Endothelial cell (in vitro differentiated cells): ENCODE measurements at regions not wholly inside any gene's neighbourhood (a gene's known extent, or its start where the extent isn't known, plus 50 kb on each side); places are given as distances from the start of the nearest gene placed in this dataset.

Experiments
- DNase-seq: peaks from one replicate; pipeline ENCODE4 v3.0.0; 2021; ENCODE audit warnings: low spot score
- H3K27ac Mint-ChIP-seq: one replicate; pipeline ENCODE4 v1.8.0; 2021; ENCODE audit warnings: mixed read lengths, inconsistent platforms; ENCODE audit not compliant: unreplicated experiment
- H3K27me3 Mint-ChIP-seq: one replicate; pipeline ENCODE4 v1.8.0; 2021; ENCODE audit warnings: mild to moderate bottlenecking, moderate library complexity, mixed read lengths, inconsistent platforms; ENCODE audit not compliant: unreplicated experiment
- H3K36me3 Mint-ChIP-seq: one replicate; pipeline ENCODE4 v1.8.0; 2021; ENCODE audit warnings: mild to moderate bottlenecking, low read depth, mixed read lengths, inconsistent platforms; ENCODE audit not compliant: unreplicated experiment
- H3K4me1 Mint-ChIP-seq: one replicate; pipeline ENCODE4 v1.8.0; 2021; ENCODE audit warnings: mild to moderate bottlenecking, mixed read lengths, inconsistent platforms; ENCODE audit not compliant: unreplicated experiment
- H3K4me3 Mint-ChIP-seq: one replicate; pipeline ENCODE4 v1.8.0; 2021; ENCODE audit warnings: mild to moderate bottlenecking, mixed read lengths, inconsistent platforms; ENCODE audit not compliant: unreplicated experiment
- H3K9me3 Mint-ChIP-seq: one replicate; pipeline ENCODE4 v1.8.0; 2021; ENCODE audit warnings: mixed read lengths, inconsistent platforms; ENCODE audit not compliant: unreplicated experiment
- TF ChIP-seq, protein P1 (sequence below): fragments of 200-600 bp; sonication (generic); IDR thresholded peaks from one replicate; pipeline ENCODE4 v1.5.0; 2021; ENCODE audit warnings: antibody characterized with exemption; ENCODE audit not compliant: unreplicated experiment

DNA sequence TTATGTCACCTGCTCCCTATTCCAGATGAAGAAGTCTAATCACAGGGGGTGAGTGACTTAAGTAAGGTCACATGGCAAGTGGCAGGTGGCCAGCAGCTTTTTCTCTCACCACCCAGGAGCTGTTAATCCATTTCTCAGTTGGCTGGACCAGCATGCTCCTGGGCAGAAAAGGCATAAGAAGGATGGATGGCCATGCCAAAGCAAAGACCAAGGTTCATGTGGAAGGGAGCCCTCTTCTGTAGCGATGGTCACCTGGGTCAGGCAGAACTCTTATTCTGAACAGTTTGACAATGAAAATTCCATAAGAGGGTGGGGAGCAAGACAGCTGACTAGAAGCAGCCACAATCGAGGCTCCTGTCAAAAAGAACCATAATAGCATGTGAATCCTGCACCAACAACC is 538.1 kb downstream of the SUCLA2 start:
- Mint-ChIP-seq H3K36me3 (no peaks in the 10 kb centered on the region), H3K27me3 (peaks cover 2% of the 10 kb centered on the region), H3K4me3 (no peak overlapping the region), H3K4me1 (no peaks in the 10 kb centered on the region), H3K27ac (no peak overlapping the region), H3K9me3 (no peaks in the 10 kb centered on the region)
- no peak for DNase-seq
- TF ChIP-seq, protein P1, sequence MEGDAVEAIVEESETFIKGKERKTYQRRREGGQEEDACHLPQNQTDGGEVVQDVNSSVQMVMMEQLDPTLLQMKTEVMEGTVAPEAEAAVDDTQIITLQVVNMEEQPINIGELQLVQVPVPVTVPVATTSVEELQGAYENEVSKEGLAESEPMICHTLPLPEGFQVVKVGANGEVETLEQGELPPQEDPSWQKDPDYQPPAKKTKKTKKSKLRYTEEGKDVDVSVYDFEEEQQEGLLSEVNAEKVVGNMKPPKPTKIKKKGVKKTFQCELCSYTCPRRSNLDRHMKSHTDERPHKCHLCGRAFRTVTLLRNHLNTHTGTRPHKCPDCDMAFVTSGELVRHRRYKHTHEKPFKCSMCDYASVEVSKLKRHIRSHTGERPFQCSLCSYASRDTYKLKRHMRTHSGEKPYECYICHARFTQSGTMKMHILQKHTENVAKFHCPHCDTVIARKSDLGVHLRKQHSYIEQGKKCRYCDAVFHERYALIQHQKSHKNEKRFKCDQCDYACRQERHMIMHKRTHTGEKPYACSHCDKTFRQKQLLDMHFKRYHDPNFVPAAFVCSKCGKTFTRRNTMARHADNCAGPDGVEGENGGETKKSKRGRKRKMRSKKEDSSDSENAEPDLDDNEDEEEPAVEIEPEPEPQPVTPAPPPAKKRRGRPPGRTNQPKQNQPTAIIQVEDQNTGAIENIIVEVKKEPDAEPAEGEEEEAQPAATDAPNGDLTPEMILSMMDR: no peak

DNA sequence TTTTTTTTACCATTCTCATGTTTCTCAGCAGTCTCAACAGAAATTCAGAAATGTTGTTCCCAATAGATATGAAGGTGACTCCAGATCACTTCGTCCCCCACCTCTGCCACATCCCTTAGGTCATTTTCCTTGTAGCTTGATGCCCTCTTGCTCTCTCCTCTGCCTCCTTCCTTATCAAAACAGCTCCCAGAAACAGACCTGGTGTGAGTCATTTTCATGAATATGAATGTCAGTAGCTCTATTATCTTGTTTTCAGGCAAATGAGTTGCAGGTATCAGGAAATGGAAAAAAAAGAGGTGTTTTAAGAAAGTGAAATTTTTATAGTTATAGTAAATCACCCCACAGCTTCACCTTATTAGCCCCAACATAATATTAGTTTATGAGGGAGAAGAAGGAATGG is 539.3 kb downstream of the SUCLA2 start:
- Mint-ChIP-seq H3K9me3 (no peaks in the 10 kb centered on the region), H3K27me3 (peaks cover 2% of the 10 kb centered on the region), H3K4me3 (no peak overlapping the region), H3K4me1 (no peaks in the 10 kb centered on the region), H3K36me3 (no peaks in the 10 kb centered on the region), H3K27ac (no peak overlapping the region)
- no peak for DNase-seq
- TF ChIP-seq, protein P1: no peak

DNA sequence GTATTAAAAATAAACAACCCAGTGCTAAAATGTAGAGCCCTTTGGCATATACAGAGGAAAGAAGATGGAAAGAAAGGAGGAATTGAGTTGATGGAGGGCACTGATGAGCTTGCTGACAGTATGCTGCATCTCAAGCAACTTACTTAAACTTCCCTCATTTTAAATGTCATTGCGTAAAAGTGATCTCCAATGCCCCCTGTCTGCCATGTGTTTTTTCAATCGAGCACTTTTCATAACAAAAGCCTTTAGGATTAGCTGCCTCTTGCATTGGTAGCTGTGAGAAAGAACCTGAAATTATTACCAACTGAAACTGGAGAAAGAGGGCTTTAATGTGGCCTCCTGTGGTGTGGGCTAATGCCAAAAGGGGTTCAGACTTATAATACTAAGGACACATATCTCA is 541.6 kb downstream of the SUCLA2 start:
- no peaks in the 10 kb centered on the region for H3K9me3 Mint-ChIP-seq
- no peak for DNase-seq
- H3K27ac Mint-ChIP-seq: no peak overlapping the region
- H3K4me3 Mint-ChIP-seq: no peak overlapping the region
- no peaks in the 10 kb centered on the region for H3K36me3 Mint-ChIP-seq
- TF ChIP-seq, protein P1: no peak
- H3K4me1 Mint-ChIP-seq: peaks cover 5% of the 10 kb centered on the region
- peaks cover 1% of the 10 kb centered on the region for H3K27me3 Mint-ChIP-seq

DNA sequence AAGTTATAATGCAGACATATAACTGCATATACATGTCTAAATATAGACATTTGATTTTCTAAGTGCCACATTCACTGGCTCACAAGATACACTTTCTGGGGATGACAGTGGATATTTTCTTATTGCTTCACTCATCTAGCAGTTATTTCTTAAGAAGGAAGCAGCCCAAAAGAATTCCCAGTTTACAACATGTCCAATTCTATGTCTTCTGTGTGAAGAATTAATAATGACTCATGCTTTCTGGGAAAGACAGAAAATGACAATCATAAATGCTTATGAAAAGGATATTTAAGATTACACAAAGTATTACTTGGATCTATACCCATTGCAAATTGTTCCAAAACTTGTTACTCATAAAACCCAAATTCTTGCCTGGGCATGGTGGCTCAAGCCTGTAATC is 543.4 kb downstream of the SUCLA2 start:
- Mint-ChIP-seq H3K27me3 (peaks cover 1% of the 10 kb centered on the region), H3K9me3 (no peaks in the 10 kb centered on the region), H3K4me1 (peaks cover 5% of the 10 kb centered on the region), H3K27ac (no peak overlapping the region), H3K4me3 (no peak overlapping the region), H3K36me3 (no peaks in the 10 kb centered on the region)
- TF ChIP-seq, protein P1: no peak
- no peak for DNase-seq

DNA sequence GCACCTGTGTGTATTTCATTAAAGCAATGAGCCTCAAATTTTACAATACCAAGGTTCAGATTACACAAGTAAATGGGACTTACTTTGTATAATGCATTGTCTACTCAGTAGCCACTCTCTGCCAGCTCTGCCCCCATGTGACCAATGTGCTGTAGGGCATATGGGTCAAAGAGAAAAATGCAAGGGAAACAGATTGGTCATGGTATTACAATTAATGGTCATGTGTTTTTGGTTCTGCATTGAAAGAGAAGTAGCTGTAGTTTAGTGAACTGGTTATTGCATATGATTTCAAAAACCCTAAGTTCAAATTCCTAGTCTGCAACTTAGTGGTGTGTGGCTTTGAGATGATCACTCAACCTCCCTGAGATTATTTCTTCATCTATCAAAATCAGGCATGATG is 545.4 kb downstream of the SUCLA2 start:
- peaks cover 1% of the 10 kb centered on the region for H3K27me3 Mint-ChIP-seq
- no peak overlapping the region for H3K27ac Mint-ChIP-seq
- TF ChIP-seq, protein P1: no peak
- no peaks in the 10 kb centered on the region for H3K36me3 Mint-ChIP-seq
- H3K4me1 Mint-ChIP-seq: peaks cover 5% of the 10 kb centered on the region
- no peaks in the 10 kb centered on the region for H3K9me3 Mint-ChIP-seq
- no peak overlapping the region for H3K4me3 Mint-ChIP-seq
- no peak for DNase-seq
